HEK293T (cell line): ENCODE measurements at regions not wholly inside any gene's neighbourhood (a gene's known extent, or its start where the extent isn't known, plus 50 kb on each side); places are given as distances from the start of the nearest gene placed in this dataset.

Experiments
- CTCF ChIA-PET: fragments of 350-600 bp; formaldehyde crosslinking; extraction: SDS; loops from one replicate; lab custom pipeline; 2021; ENCODE audit warnings: antibody characterized with exemption, inconsistent platforms; lab: Yijun Ruan, JAX
- POLR2A ChIA-PET: fragments of 350-600 bp; formaldehyde crosslinking; extraction: SDS; loops from one replicate; lab custom pipeline; 2020; ENCODE audit warnings: antibody characterized with exemption, inconsistent platforms; lab: Yijun Ruan, JAX
- DNase-seq: peaks from one replicate; pipeline ENCODE4 v3.0.0; 2012; ENCODE audit warnings: mixed read lengths; ENCODE audit errors: extremely low spot score
- ARNT ChIP-seq: fragments of 450-650 bp; IDR thresholded peaks from 2 replicates; pipeline ENCODE4 v1.6.1; 2017; ENCODE audit warnings: mild to moderate bottlenecking
- BHLHE40 ChIP-seq: fragments of 450-650 bp; IDR thresholded peaks from 2 replicates; pipeline ENCODE4 v1.6.1; 2016; ENCODE audit warnings: mild to moderate bottlenecking, moderate library complexity, borderline replicate concordance
- CTBP1 ChIP-seq: fragments of 450-650 bp; IDR thresholded peaks from 2 replicates; pipeline ENCODE4 v1.6.1; 2016; ENCODE audit warnings: borderline replicate concordance
- ELF4 ChIP-seq: fragments of 450-650 bp; IDR thresholded peaks from 2 replicates; pipeline ENCODE4 v1.6.1; 2017; ENCODE audit warnings: antibody characterized with exemption
- FOXA1 ChIP-seq: fragments of 450-650 bp; IDR thresholded peaks from 2 replicates; pipeline ENCODE4 v1.6.1; 2016; ENCODE audit warnings: mild to moderate bottlenecking
- HDGF ChIP-seq: fragments of 450-650 bp; IDR thresholded peaks from 2 replicates; pipeline ENCODE4 v1.6.1; 2017; ENCODE audit warnings: antibody characterized with exemption, borderline replicate concordance
- L3MBTL2 ChIP-seq: fragments of 450-650 bp; conservative IDR thresholded peaks from 2 replicates; pipeline ENCODE4 v1.6.1; 2016; ENCODE audit warnings: mild to moderate bottlenecking
- LEF1 ChIP-seq: fragments of 450-650 bp; IDR thresholded peaks from 2 replicates; pipeline ENCODE4 v1.6.1; 2017; ENCODE audit warnings: mild to moderate bottlenecking, borderline replicate concordance
- NFRKB ChIP-seq: fragments of 450-650 bp; IDR thresholded peaks from 2 replicates; pipeline ENCODE4 v1.6.1; 2016; ENCODE audit warnings: mild to moderate bottlenecking, moderate library complexity
- PKNOX1 ChIP-seq: fragments of 450-650 bp; IDR thresholded peaks from 2 replicates; pipeline ENCODE4 v1.6.1; 2016
- SP1 ChIP-seq: fragments of 450-650 bp; IDR thresholded peaks from 2 replicates; pipeline ENCODE4 v1.6.1; 2017
- SUZ12 ChIP-seq: fragments of 450-650 bp; IDR thresholded peaks from 2 replicates; pipeline ENCODE4 v1.6.1; 2016; ENCODE audit warnings: mild to moderate bottlenecking
- TARDBP ChIP-seq: fragments of 450-650 bp; IDR thresholded peaks from 2 replicates; pipeline ENCODE4 v1.6.1; 2016
- ZNF384 ChIP-seq: fragments of 450-650 bp; IDR thresholded peaks from 2 replicates; pipeline ENCODE4 v1.6.1; 2016

GRCh38 chr3:180546863-180547262 lies 55.1 kb upstream of the TTC14 start:
- no peak for TF ChIP-seq PKNOX1
- TF ChIP-seq BHLHE40 = no peak
- TF ChIP-seq SUZ12 = no peak
- TF ChIP-seq CTBP1 = no peak
- TF ChIP-seq FOXA1 = no peak
- TF ChIP-seq L3MBTL2 = no peak
- TF ChIP-seq ELF4 = no peak
- TF ChIP-seq ZNF384 = no peak
- TF ChIP-seq HDGF = no peak
- ChIA-PET POLR2A (no interaction called here), CTCF (no interaction called here)
- no peak for DNase-seq

- no peak for DNase-seq
- POLR2A ChIA-PET = no interaction called here
- no peak for TF ChIP-seq SUZ12
- no peak for TF ChIP-seq TARDBP
- TF ChIP-seq BHLHE40 = no peak
- no peak for TF ChIP-seq FOXA1
- TF ChIP-seq NFRKB = no peak
- TF ChIP-seq ZNF384 = no peak
- no peak for TF ChIP-seq ELF4
- no peak for TF ChIP-seq LEF1
- no peak for TF ChIP-seq SP1
- no peak for TF ChIP-seq CTBP1
- no peak for TF ChIP-seq HDGF
- TF ChIP-seq ARNT = no peak
- CTCF ChIA-PET = no interaction called here
Measured at GRCh38 chr3:180548050-180548449, 53.9 kb upstream of the TTC14 start.
